ENCODE measurements at regions not wholly inside any gene's neighbourhood (a gene's known extent, or its start where the extent isn't known, plus 50 kb on each side); places are given as distances from the start of the nearest gene placed in this dataset.
A peak's percentile ranks its signal among the peaks of the same experiment; 100 is the strongest.

- Histone ChIP-seq H3K4me3 (no peak overlapping the region), H3K27ac (peak overlapping the region in 2 of 4 donors; percentile 66), H3K36me3 (no peaks in the 10 kb centered on the region), H3K27me3 (no peaks in the 10 kb centered on the region), H3K4me1 (peaks cover 7 to 61% (median 28%) of the 10 kb centered on the region in 4 donors), H3K9me3 (no peaks in the 10 kb centered on the region)
- no peak for DNase-seq
- in situ Hi-C loops (cut with MboI; ENCODE audit: low pct_ligation_motif_present in 1 of 4, low pct_unique_long_range_greater_than_20kb in 1 of 4, low sequenced_read_pairs in 3 of 4) (loop anchor here in 1 of 4 donors (25.0 kb wide), 1 partner anchor 99 kb away; no protein-coding TSS in a partner anchor), intact Hi-C loops (cut with DNase I; ENCODE audit: low total_unique reads) (no loop called here)
- no peak for TF ChIP-seq POLR2AphosphoS5 (IDR thresholded peaks at IDR 0.05)
- no peak for TF ChIP-seq EP300 (IDR thresholded peaks at IDR 0.05; ENCODE audit: low read depth)
- TF ChIP-seq POLR2A (IDR thresholded peaks at IDR 0.05), result no peak
- 86% methylated on average over 13 of the region's 13 CpGs; no CpG with 5 or more reads in 1 of the 2 donors for WGBS, 2 donors (ENCODE audit: low coverage in 1 of 2)
These were observed 200.0 kb downstream of the AUH start for GRCh38 chr9:91161465-91162300.

- no peak overlapping the region for H3K4me3 ChIP-seq
- intact Hi-C loops (cut with DNase I; ENCODE audit: low total_unique reads) (no loop called here), in situ Hi-C loops (cut with MboI; ENCODE audit: low pct_ligation_motif_present in 1 of 4, low pct_unique_long_range_greater_than_20kb in 1 of 4, low sequenced_read_pairs in 3 of 4) (loop anchor here in 1 of 4 donors (25.0 kb wide), 1 partner anchor 100 kb away; no protein-coding TSS in a partner anchor)
- no peak for TF ChIP-seq EP300 (IDR thresholded peaks at IDR 0.05; ENCODE audit: low read depth)
- TF ChIP-seq POLR2AphosphoS5 (IDR thresholded peaks at IDR 0.05), result no peak
- no peak for TF ChIP-seq POLR2A (IDR thresholded peaks at IDR 0.05)
- no peak for TF ChIP-seq CTCF (IDR thresholded peaks at IDR 0.05)
- peak; percentile 6 for DNase-seq
- H3K4me1 ChIP-seq, result peaks cover 7 to 61% (median 28%) of the 10 kb centered on the region in 4 donors
- peak overlapping the region; percentile 56 to 71 (median 66) for H3K27ac ChIP-seq
- H3K9me3 ChIP-seq, result no peaks in the 10 kb centered on the region
- WGBS, 2 donors (ENCODE audit: low coverage in 1 of 2), result 69 to 78% methylated on average over 2 to 5 of the region's 5 CpGs
- no peaks in the 10 kb centered on the region for H3K36me3 ChIP-seq
- no peaks in the 10 kb centered on the region for H3K27me3 ChIP-seq
These were observed 199.4 kb downstream of the AUH start for GRCh38 chr9:91162311-91162710.

- WGBS, 2 donors (ENCODE audit: low coverage in 1 of 2), result 45 to 54% methylated on average over 2 to 16 of the region's 16 CpGs
- intact Hi-C loops (cut with DNase I; ENCODE audit: low total_unique reads), result no loop called here
- H3K27me3 ChIP-seq, result no peaks in the 10 kb centered on the region
- no peaks in the 10 kb centered on the region for H3K9me3 ChIP-seq
- peak overlapping the region; percentile 56 to 71 (median 66) for H3K27ac ChIP-seq
- H3K36me3 ChIP-seq, result no peaks in the 10 kb centered on the region
- H3K4me1 ChIP-seq, result peaks cover 7 to 61% (median 28%) of the 10 kb centered on the region in 4 donors
- TF ChIP-seq POLR2A (IDR thresholded peaks at IDR 0.05) (peak; percentile 21), POLR2AphosphoS5 (IDR thresholded peaks at IDR 0.05) (peak in 1 of 3 donors; percentile 29), EP300 (IDR thresholded peaks at IDR 0.05; ENCODE audit: low read depth) (no peak)
- in situ Hi-C loops (cut with MboI; ENCODE audit: low pct_ligation_motif_present in 1 of 4, low pct_unique_long_range_greater_than_20kb in 1 of 4, low sequenced_read_pairs in 3 of 4), result loop anchor here in 1 of 4 donors (25.0 kb wide), 1 partner anchor 101 kb away; no protein-coding TSS in a partner anchor
- no peak overlapping the region for H3K4me3 ChIP-seq
- DNase-seq, result peak; percentile 75
These were observed 198.8 kb downstream of the AUH start for GRCh38 chr9:91162784-91163443.

GRCh38 chr9:91163444-91163772, 198.3 kb downstream of the AUH start:
- Histone ChIP-seq H3K27ac (peak overlapping the region; percentile 61 to 71 (median 66)), H3K27me3 (no peaks in the 10 kb centered on the region), H3K9me3 (no peaks in the 10 kb centered on the region), H3K4me3 (no peak overlapping the region), H3K36me3 (no peaks in the 10 kb centered on the region), H3K4me1 (peaks cover 7 to 61% (median 28%) of the 10 kb centered on the region in 4 donors)
- in situ Hi-C loops (cut with MboI; ENCODE audit: low pct_ligation_motif_present in 1 of 4, low pct_unique_long_range_greater_than_20kb in 1 of 4, low sequenced_read_pairs in 3 of 4), result loop anchor here in 1 of 4 donors (25.0 kb wide), 1 partner anchor 101 kb away; no protein-coding TSS in a partner anchor
- intact Hi-C loops (cut with DNase I; ENCODE audit: low total_unique reads), result no loop called here
- TF ChIP-seq POLR2A (IDR thresholded peaks at IDR 0.05) (no peak), EP300 (IDR thresholded peaks at IDR 0.05; ENCODE audit: low read depth) (no peak), CTCF (IDR thresholded peaks at IDR 0.05) (no peak), POLR2AphosphoS5 (IDR thresholded peaks at IDR 0.05) (no peak)
- WGBS, 2 donors (ENCODE audit: low coverage in 1 of 2), result 72 to 100% methylated on average over 2 to 8 of the region's 8 CpGs
- DNase-seq, result peak; percentile 37

Measured in transverse colon (tissue), 4 donors.